ENCODE measurements at regions not wholly inside any gene's neighbourhood (a gene's known extent, or its start where the extent isn't known, plus 50 kb on each side); places are given as distances from the start of the nearest gene placed in this dataset.

- ChIA-PET SMC1A (ENCODE audit: uncharacterized antibody, unreplicated experiment) (no interaction called here), POLR2A (no interaction called here), CTCF (no interaction called here), RAD21 (ENCODE audit: unreplicated experiment) (interaction anchor here (0.7 kb wide), 1 partner anchor 73 kb away, joined by 3 read pairs; no protein-coding TSS in a partner anchor)
- no peak overlapping the region for H2AFZ ChIP-seq (ENCODE audit: control insufficient read depth, low read depth, low read length)
- H3K4me3 ChIP-seq, result no peak overlapping the region
- in situ Hi-C loops (cut with MboI) (no loop called here), intact Hi-C loops (cut with micrococcal nuclease; ENCODE audit: unreplicated experiment) (no loop called here)
- no peaks in the 10 kb centered on the region for H3K79me2 ChIP-seq (ENCODE audit: control insufficient read depth, insufficient read depth, low read length)
- FAIRE-seq (no peak), DNase-seq (ENCODE audit: low read depth, low spot score) (no peak), ATAC-seq (no peak)
- no peaks in the 10 kb centered on the region for H3K4me1 ChIP-seq (ENCODE audit: control insufficient read depth, insufficient read depth, low read length)
- no peaks in the 10 kb centered on the region for H3K36me3 ChIP-seq (ENCODE audit: control insufficient read depth in 2 of 2, insufficient read depth in 2 of 2, low read length in 1 of 2)
- H3K4me2 ChIP-seq (ENCODE audit: control insufficient read depth, insufficient read depth), result no peak overlapping the region
- H4K20me1 ChIP-seq (ENCODE audit: control insufficient read depth, insufficient read depth), result no peaks in the 10 kb centered on the region
- no peaks in the 10 kb centered on the region for H3K9me3 ChIP-seq (replicated peaks; ENCODE audit: control insufficient read depth, insufficient read depth, low read length)
- BruUV-seq (replicated peaks), result no TSS peak
- H3K9ac ChIP-seq (ENCODE audit: control insufficient read depth, insufficient read depth, low read length), result no peak overlapping the region
- TF ChIP-seq FOXK2 (IDR thresholded peaks at IDR 0.05), result no peak
- no peak for TF ChIP-seq POLR2A (IDR thresholded peaks at IDR 0.05; ENCODE audit: low read depth, low read length)
- TF ChIP-seq PAX5 (IDR thresholded peaks at IDR 0.05; ENCODE audit: borderline replicate concordance, low read depth, low read length), result no peak
- TF ChIP-seq NR2C2 (IDR thresholded peaks at IDR 0.05; ENCODE audit: borderline replicate concordance, control insufficient read depth, insufficient read length, low read depth), result no peak
- TF ChIP-seq ZNF687 (IDR thresholded peaks at IDR 0.05), result no peak
- TF ChIP-seq CREM (IDR thresholded peaks at IDR 0.05; ENCODE audit: low read depth), result no peak
- no peak for TF ChIP-seq BHLHE40 (IDR thresholded peaks at IDR 0.05; ENCODE audit: borderline replicate concordance in 1 of 2, low read depth in 2 of 2, low read length in 1 of 2)
- TF ChIP-seq ZBTB33 (IDR thresholded peaks at IDR 0.05), result no peak
- TF ChIP-seq STAT1 (conservative IDR thresholded peaks at IDR 0.05), result no peak
- TF ChIP-seq TCF7 (IDR thresholded peaks at IDR 0.05; ENCODE audit: borderline replicate concordance), result no peak
- no peak for TF ChIP-seq ZZZ3 (IDR thresholded peaks at IDR 0.05; ENCODE audit: control insufficient read depth, insufficient read length, low read depth)
- TF ChIP-seq CHD4 (IDR thresholded peaks at IDR 0.05), result no peak
- H3K27me3 ChIP-seq (replicated peaks in 1 of 2; ENCODE audit: control insufficient read depth in 2 of 2, insufficient read depth in 2 of 2, low read length in 1 of 2), result no peaks in the 10 kb centered on the region; a peak in 2 of 4 replicates
- no peak overlapping the region for H3K27ac ChIP-seq (ENCODE audit: control insufficient read depth, insufficient read depth)
- WGBS (ENCODE audit: insufficient coverage, insufficient replicate concordance, low lambda C conversion rate, missing lambda C conversion rate), result 25% methylated on average over 4 of the region's 4 CpGs
Measured at GRCh38 chr2:152260939-152261338, 74.0 kb upstream of the FMNL2 start.
